ENCODE measurements at regions not wholly inside any gene's neighbourhood (a gene's known extent, or its start where the extent isn't known, plus 50 kb on each side); places are given as distances from the start of the nearest gene placed in this dataset.

DNA sequence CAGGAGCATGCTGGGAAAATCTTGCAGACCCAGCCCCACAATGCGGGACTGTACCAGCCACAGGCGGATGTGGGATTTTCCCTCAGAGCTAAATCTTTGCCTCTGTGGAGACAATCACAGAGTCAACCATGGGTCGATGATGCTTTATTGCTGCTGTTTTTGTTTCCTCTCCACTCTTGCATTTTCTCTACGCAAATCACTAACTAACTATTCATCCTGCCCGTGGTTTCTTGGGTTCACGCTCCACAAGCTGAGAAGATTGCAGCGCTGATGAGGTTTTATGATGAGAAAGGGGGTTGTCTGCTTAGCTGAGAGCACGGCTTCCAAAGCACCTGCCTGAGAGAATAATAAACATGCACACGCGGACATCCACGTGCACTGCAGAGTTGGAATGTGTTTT, 500.2 kb upstream of the ADAMTS16 start:
- peaks cover 18% of the 10 kb centered on the region; the same call in 2 of the 3 replicates for H3K4me1 Mint-ChIP-seq
- H3K4me2 ChIP-seq: no peak overlapping the region
- H3K4me1 ChIP-seq (ENCODE audit: insufficient read depth): no peaks in the 10 kb centered on the region
- no peaks in the 10 kb centered on the region for H3K27me3 Mint-ChIP-seq (ENCODE audit: insufficient read depth, low read depth, poor library complexity)
- TF ChIP-seq POLR2AphosphoS5 (IDR thresholded peaks at IDR 0.05; ENCODE audit: low read depth) (no peak), STAT1 (IDR thresholded peaks at IDR 0.05; ENCODE audit: unreplicated experiment) (no peak), ZNF114 (CRISPR knock-in tag; IDR thresholded peaks at IDR 0.05) (no peak), ZNF331 (CRISPR knock-in tag; IDR thresholded peaks at IDR 0.05; ENCODE audit: low read depth) (no peak), EZH2phosphoT487 (IDR thresholded peaks at IDR 0.05; ENCODE audit: unreplicated experiment) (no peak), JUNB (IDR thresholded peaks at IDR 0.05; ENCODE audit: unreplicated experiment) (no peak), EZH2 (IDR thresholded peaks at IDR 0.05; ENCODE audit: low read depth, unreplicated experiment) (no peak)
- TF ChIP-seq, protein P1, sequence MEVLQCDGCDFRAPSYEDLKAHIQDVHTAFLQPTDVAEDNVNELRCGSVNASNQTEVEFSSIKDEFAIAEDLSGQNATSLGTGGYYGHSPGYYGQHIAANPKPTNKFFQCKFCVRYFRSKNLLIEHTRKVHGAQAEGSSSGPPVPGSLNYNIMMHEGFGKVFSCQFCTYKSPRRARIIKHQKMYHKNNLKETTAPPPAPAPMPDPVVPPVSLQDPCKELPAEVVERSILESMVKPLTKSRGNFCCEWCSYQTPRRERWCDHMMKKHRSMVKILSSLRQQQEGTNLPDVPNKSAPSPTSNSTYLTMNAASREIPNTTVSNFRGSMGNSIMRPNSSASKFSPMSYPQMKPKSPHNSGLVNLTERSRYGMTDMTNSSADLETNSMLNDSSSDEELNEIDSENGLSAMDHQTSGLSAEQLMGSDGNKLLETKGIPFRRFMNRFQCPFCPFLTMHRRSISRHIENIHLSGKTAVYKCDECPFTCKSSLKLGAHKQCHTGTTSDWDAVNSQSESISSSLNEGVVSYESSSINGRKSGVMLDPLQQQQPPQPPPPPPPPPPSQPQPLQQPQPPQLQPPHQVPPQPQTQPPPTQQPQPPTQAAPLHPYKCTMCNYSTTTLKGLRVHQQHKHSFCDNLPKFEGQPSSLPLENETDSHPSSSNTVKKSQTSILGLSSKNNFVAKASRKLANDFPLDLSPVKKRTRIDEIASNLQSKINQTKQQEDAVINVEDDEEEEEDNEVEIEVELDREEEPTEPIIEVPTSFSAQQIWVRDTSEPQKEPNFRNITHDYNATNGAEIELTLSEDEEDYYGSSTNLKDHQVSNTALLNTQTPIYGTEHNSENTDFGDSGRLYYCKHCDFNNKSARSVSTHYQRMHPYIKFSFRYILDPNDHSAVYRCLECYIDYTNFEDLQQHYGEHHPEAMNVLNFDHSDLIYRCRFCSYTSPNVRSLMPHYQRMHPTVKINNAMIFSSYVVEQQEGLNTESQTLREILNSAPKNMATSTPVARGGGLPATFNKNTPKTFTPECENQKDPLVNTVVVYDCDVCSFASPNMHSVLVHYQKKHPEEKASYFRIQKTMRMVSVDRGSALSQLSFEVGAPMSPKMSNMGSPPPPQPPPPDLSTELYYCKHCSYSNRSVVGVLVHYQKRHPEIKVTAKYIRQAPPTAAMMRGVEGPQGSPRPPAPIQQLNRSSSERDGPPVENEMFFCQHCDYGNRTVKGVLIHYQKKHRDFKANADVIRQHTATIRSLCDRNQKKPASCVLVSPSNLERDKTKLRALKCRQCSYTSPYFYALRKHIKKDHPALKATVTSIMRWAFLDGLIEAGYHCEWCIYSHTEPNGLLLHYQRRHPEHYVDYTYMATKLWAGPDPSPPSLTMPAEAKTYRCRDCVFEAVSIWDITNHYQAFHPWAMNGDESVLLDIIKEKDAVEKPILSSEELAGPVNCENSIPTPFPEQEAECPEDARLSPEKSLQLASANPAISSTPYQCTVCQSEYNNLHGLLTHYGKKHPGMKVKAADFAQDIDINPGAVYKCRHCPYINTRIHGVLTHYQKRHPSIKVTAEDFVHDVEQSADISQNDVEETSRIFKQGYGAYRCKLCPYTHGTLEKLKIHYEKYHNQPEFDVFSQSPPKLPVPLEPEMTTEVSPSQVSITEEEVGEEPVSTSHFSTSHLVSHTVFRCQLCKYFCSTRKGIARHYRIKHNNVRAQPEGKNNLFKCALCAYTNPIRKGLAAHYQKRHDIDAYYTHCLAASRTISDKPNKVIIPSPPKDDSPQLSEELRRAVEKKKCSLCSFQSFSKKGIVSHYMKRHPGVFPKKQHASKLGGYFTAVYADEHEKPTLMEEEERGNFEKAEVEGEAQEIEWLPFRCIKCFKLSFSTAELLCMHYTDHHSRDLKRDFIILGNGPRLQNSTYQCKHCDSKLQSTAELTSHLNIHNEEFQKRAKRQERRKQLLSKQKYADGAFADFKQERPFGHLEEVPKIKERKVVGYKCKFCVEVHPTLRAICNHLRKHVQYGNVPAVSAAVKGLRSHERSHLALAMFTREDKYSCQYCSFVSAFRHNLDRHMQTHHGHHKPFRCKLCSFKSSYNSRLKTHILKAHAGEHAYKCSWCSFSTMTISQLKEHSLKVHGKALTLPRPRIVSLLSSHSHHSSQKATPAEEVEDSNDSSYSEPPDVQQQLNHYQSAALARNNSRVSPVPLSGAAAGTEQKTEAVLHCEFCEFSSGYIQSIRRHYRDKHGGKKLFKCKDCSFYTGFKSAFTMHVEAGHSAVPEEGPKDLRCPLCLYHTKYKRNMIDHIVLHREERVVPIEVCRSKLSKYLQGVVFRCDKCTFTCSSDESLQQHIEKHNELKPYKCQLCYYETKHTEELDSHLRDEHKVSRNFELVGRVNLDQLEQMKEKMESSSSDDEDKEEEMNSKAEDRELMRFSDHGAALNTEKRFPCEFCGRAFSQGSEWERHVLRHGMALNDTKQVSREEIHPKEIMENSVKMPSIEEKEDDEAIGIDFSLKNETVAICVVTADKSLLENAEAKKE (CRISPR knock-in tag; IDR thresholded peaks at IDR 0.05): no peak
- TF ChIP-seq, protein P2, sequence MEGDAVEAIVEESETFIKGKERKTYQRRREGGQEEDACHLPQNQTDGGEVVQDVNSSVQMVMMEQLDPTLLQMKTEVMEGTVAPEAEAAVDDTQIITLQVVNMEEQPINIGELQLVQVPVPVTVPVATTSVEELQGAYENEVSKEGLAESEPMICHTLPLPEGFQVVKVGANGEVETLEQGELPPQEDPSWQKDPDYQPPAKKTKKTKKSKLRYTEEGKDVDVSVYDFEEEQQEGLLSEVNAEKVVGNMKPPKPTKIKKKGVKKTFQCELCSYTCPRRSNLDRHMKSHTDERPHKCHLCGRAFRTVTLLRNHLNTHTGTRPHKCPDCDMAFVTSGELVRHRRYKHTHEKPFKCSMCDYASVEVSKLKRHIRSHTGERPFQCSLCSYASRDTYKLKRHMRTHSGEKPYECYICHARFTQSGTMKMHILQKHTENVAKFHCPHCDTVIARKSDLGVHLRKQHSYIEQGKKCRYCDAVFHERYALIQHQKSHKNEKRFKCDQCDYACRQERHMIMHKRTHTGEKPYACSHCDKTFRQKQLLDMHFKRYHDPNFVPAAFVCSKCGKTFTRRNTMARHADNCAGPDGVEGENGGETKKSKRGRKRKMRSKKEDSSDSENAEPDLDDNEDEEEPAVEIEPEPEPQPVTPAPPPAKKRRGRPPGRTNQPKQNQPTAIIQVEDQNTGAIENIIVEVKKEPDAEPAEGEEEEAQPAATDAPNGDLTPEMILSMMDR (conservative IDR thresholded peaks at IDR 0.05; ENCODE audit: low read depth in 2 of 2): no peak
- TF ChIP-seq, protein P3, sequence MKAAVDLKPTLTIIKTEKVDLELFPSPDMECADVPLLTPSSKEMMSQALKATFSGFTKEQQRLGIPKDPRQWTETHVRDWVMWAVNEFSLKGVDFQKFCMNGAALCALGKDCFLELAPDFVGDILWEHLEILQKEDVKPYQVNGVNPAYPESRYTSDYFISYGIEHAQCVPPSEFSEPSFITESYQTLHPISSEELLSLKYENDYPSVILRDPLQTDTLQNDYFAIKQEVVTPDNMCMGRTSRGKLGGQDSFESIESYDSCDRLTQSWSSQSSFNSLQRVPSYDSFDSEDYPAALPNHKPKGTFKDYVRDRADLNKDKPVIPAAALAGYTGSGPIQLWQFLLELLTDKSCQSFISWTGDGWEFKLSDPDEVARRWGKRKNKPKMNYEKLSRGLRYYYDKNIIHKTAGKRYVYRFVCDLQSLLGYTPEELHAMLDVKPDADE (IDR thresholded peaks at IDR 0.05): no peak
- TF ChIP-seq, protein P4, sequence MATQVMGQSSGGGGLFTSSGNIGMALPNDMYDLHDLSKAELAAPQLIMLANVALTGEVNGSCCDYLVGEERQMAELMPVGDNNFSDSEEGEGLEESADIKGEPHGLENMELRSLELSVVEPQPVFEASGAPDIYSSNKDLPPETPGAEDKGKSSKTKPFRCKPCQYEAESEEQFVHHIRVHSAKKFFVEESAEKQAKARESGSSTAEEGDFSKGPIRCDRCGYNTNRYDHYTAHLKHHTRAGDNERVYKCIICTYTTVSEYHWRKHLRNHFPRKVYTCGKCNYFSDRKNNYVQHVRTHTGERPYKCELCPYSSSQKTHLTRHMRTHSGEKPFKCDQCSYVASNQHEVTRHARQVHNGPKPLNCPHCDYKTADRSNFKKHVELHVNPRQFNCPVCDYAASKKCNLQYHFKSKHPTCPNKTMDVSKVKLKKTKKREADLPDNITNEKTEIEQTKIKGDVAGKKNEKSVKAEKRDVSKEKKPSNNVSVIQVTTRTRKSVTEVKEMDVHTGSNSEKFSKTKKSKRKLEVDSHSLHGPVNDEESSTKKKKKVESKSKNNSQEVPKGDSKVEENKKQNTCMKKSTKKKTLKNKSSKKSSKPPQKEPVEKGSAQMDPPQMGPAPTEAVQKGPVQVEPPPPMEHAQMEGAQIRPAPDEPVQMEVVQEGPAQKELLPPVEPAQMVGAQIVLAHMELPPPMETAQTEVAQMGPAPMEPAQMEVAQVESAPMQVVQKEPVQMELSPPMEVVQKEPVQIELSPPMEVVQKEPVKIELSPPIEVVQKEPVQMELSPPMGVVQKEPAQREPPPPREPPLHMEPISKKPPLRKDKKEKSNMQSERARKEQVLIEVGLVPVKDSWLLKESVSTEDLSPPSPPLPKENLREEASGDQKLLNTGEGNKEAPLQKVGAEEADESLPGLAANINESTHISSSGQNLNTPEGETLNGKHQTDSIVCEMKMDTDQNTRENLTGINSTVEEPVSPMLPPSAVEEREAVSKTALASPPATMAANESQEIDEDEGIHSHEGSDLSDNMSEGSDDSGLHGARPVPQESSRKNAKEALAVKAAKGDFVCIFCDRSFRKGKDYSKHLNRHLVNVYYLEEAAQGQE (IDR thresholded peaks at IDR 0.05; ENCODE audit: unreplicated experiment): no peak
- H3F3A ChIP-seq (replicated peaks; ENCODE audit: low read depth): no peaks in the 10 kb centered on the region
- H4K20me1 ChIP-seq (replicated peaks; ENCODE audit: insufficient read depth): no peaks in the 10 kb centered on the region
- H3K27ac ChIP-seq (ENCODE audit: low read depth): no peak overlapping the region
- 0 out of 3 replicates have a peak, but pooled peaks cover 3% of the 10 kb centered on the region for H3K36me3 Mint-ChIP-seq (ENCODE audit: low read depth)
- H3K9me3 Mint-ChIP-seq: peaks cover 11% of the 10 kb centered on the region
- H3K79me2 ChIP-seq (replicated peaks; ENCODE audit: insufficient read depth): no peaks in the 10 kb centered on the region
- no peak overlapping the region for H3K27ac Mint-ChIP-seq
- H3K4me3 Mint-ChIP-seq: no peak overlapping the region
- H3K4me3 ChIP-seq: no peak overlapping the region
- H3K9me2 ChIP-seq (ENCODE audit: insufficient read depth): no peaks in the 10 kb centered on the region
- H3K36me3 ChIP-seq (ENCODE audit: insufficient read depth): no peaks in the 10 kb centered on the region
- no peak overlapping the region for H2AFZ ChIP-seq
- no peaks in the 10 kb centered on the region for H3K27me3 ChIP-seq (ENCODE audit: insufficient read depth)
- ATAC-seq (no peak), DNase-seq (ENCODE audit: low spot score) (no peak)

All from GM23338 (cell line).